ENCODE measurements at regions not wholly inside any gene's neighbourhood (a gene's known extent, or its start where the extent isn't known, plus 50 kb on each side); places are given as distances from the start of the nearest gene placed in this dataset.

DNA sequence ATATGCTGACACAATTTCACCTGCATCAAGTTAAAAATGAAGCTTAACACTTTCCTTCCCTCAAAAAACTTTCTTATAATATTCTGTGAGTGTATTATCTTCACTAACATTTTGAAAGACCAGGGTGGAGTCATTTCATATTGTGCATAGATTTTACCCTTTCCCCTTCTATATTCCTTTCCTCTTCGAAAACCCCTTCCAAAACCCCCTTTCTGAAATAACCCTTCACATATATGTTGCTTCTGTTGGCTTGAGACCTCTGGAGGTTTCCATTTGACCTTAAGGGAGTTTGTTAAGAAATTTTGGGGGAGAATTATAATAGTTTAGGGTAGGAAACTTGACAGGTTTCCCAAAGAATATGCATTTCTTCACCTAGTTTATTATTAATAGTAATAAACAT lies 489.6 kb upstream of the MIR17HG start (continued):
- TF ChIP-seq PHF8 (IDR thresholded peaks at IDR 0.05; ENCODE audit: borderline replicate concordance, low read depth) (no peak), HOXB5 (CRISPR knock-in tag; IDR thresholded peaks at IDR 0.05) (no peak), CHD4 (IDR thresholded peaks at IDR 0.05; ENCODE audit: borderline replicate concordance) (no peak), ESRRA (IDR thresholded peaks at IDR 0.05; ENCODE audit: borderline replicate concordance, low read length) (no peak), MAFK (IDR thresholded peaks at IDR 0.05; ENCODE audit: partially characterized antibody) (no peak)
- TF ChIP-seq, protein P1, sequence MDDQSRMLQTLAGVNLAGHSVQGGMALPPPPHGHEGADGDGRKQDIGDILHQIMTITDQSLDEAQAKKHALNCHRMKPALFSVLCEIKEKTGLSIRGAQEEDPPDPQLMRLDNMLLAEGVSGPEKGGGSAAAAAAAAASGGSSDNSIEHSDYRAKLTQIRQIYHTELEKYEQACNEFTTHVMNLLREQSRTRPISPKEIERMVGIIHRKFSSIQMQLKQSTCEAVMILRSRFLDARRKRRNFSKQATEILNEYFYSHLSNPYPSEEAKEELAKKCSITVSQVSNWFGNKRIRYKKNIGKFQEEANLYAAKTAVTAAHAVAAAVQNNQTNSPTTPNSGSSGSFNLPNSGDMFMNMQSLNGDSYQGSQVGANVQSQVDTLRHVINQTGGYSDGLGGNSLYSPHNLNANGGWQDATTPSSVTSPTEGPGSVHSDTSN (IDR thresholded peaks at IDR 0.05): no peak

GRCh38 chr13:90866006-90866405 lies 481.5 kb upstream of the MIR17HG start:
- WGBS (ENCODE audit: missing lambda C conversion rate): 79% methylated on average over 2 of the region's 2 CpGs
- CTCF ChIA-PET: interaction anchor here (2.2 to 2.4 kb wide), 2 partner anchors 9 to 103 kb away, joined by 9 to 14 read pairs; no protein-coding TSS in a partner anchor
- H3K9me3 ChIP-seq: no peaks in the 10 kb centered on the region
- no peak overlapping the region for H3K27ac ChIP-seq
- peaks cover 3% of the 10 kb centered on the region; the same call in 1 of the 3 replicates for H3K4me1 ChIP-seq
- no peak overlapping the region for H3K4me2 ChIP-seq
- POLR2A ChIA-PET: no interaction called here
- TF ChIP-seq POLR2A (IDR thresholded peaks at IDR 0.05; ENCODE audit: low read length): no peak
- TF ChIP-seq POLR2AphosphoS2 (conservative IDR thresholded peaks at IDR 0.05; ENCODE audit: low read length): no peak
- TF ChIP-seq PHF8 (IDR thresholded peaks at IDR 0.05; ENCODE audit: borderline replicate concordance, low read depth): no peak
- no peak for TF ChIP-seq ZNF302 (CRISPR knock-in tag; IDR thresholded peaks at IDR 0.05)
- FAIRE-seq: no peak
- no peak for DNase-seq (ENCODE audit: low read depth in 1 of 2, low spot score in 1 of 2)
- no peak overlapping the region for H3K4me3 ChIP-seq
- ATAC-seq: no peak

GRCh38 chr13:90867336-90867683 lies 480.2 kb upstream of the MIR17HG start:
- CTCF ChIA-PET: interaction anchor here (0.6 to 2.4 kb wide), 11 partner anchors 9 to 1134 kb away, joined by 3 to 14 read pairs (median 3); no protein-coding TSS in a partner anchor
- POLR2A ChIA-PET: no interaction called here
- TF ChIP-seq SMC3 (IDR thresholded peaks at IDR 0.05) (peak; percentile 37; the same call in 2 of the 3 replicates), RAD21 (conservative IDR thresholded peaks at IDR 0.05 in 1 of 2, IDR thresholded peaks at IDR 0.05 in 1 of 2) (peak; percentile 65 to 79), ZSCAN20 (CRISPR knock-in tag; IDR thresholded peaks at IDR 0.05) (no peak), ZNF302 (CRISPR knock-in tag; IDR thresholded peaks at IDR 0.05) (no peak), HOXB5 (CRISPR knock-in tag; IDR thresholded peaks at IDR 0.05) (no peak), EHMT2 (IDR thresholded peaks at IDR 0.05; ENCODE audit: low read depth) (no peak)
- TF ChIP-seq, protein P2, sequence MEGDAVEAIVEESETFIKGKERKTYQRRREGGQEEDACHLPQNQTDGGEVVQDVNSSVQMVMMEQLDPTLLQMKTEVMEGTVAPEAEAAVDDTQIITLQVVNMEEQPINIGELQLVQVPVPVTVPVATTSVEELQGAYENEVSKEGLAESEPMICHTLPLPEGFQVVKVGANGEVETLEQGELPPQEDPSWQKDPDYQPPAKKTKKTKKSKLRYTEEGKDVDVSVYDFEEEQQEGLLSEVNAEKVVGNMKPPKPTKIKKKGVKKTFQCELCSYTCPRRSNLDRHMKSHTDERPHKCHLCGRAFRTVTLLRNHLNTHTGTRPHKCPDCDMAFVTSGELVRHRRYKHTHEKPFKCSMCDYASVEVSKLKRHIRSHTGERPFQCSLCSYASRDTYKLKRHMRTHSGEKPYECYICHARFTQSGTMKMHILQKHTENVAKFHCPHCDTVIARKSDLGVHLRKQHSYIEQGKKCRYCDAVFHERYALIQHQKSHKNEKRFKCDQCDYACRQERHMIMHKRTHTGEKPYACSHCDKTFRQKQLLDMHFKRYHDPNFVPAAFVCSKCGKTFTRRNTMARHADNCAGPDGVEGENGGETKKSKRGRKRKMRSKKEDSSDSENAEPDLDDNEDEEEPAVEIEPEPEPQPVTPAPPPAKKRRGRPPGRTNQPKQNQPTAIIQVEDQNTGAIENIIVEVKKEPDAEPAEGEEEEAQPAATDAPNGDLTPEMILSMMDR (IDR thresholded peaks at IDR 0.05): peak; percentile 43; the same call in 2 of the 3 replicates
- no peak overlapping the region for H3K4me3 ChIP-seq
- H3K9me3 ChIP-seq: no peaks in the 10 kb centered on the region
- DNase-seq (ENCODE audit: low read depth in 1 of 2, low spot score in 1 of 2) (peak; percentile 14 to 75), FAIRE-seq (no peak), ATAC-seq (peak; percentile 77 to 93; a peak in 5 of 6 replicates)
- no peak overlapping the region for H3K4me2 ChIP-seq
- no peak overlapping the region for H3K27ac ChIP-seq
- H3K4me1 ChIP-seq: peaks cover 3% of the 10 kb centered on the region; the same call in 1 of the 3 replicates
- 2% methylated on average over 4 of the region's 4 CpGs for WGBS (ENCODE audit: missing lambda C conversion rate)

DNA sequence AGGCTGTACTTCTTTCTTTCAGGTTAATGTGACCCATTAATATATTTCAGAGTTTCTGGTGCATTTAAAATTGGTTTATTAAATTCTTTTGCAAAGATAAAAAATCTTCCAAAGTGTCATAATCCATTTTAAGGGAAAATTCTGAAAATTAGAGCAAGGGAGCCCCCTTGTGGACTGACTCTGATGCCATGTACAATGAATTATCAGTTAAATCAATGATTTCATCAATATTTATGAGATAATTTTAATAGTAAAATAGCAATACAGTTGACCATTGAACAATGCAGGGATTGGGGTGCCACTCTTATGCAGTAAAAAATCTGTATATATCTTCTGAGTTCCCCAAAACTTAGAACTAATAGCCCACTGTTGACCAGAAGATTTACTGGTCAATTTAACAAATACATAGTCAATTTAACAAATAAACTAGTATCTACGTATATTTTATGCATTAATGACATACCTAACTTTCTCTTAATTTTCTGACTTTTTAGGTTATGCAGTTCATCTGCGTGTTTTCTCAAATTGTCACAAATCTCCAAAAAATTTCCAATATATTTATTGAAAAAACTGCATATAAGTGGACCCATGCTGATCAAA lies 479.1 kb upstream of the MIR17HG start:
- Histone ChIP-seq H3K27ac (no peak overlapping the region), H3K4me3 (no peak overlapping the region), H3K4me2 (no peak overlapping the region), H3K4me1 (peaks cover 3% of the 10 kb centered on the region; the same call in 1 of the 3 replicates), H3K9me3 (no peaks in the 10 kb centered on the region)
- ChIA-PET POLR2A (no interaction called here), CTCF (interaction anchor here (2.2 kb wide), 1 partner anchor 100 kb away, joined by 14 read pairs; no protein-coding TSS in a partner anchor)
- DNase-seq (ENCODE audit: low read depth in 1 of 2, low spot score in 1 of 2): peak in 1 of 2 experiments; percentile 16
- TF ChIP-seq SMC3 (IDR thresholded peaks at IDR 0.05) (peak; percentile 75), RAD21 (conservative IDR thresholded peaks at IDR 0.05 in 1 of 2, IDR thresholded peaks at IDR 0.05 in 1 of 2) (peak; percentile 67 to 80), ZC3H11A (IDR thresholded peaks at IDR 0.05) (no peak)
- TF ChIP-seq, protein P2 (IDR thresholded peaks at IDR 0.05): peak; percentile 73
- WGBS (ENCODE audit: missing lambda C conversion rate): 47% methylated on average over 2 of the region's 2 CpGs
- FAIRE-seq: no peak
- no peak for ATAC-seq
